KG1 (cell line): ENCODE measurements at regions not wholly inside any gene's neighbourhood (a gene's known extent, or its start where the extent isn't known, plus 50 kb on each side); places are given as distances from the start of the nearest gene placed in this dataset.
"Not testable (repeated sequence)": the region's sequence is repeated elsewhere in the genome, so short reads cannot be mapped to it uniquely, and the experiment has no call there.

Source experiments
- DNase-seq: peaks from one replicate; lab custom pipeline; 2025; lab: John Stamatoyannopoulos, UW

GRCh38 chr4:137956256-137956655 is 285.9 kb downstream of the SLC7A11 start:
- DNase-seq = no peak

- no peak for DNase-seq
Observed at GRCh38 chr4:137955595-137955994, 286.6 kb downstream of the SLC7A11 start.

DNA sequence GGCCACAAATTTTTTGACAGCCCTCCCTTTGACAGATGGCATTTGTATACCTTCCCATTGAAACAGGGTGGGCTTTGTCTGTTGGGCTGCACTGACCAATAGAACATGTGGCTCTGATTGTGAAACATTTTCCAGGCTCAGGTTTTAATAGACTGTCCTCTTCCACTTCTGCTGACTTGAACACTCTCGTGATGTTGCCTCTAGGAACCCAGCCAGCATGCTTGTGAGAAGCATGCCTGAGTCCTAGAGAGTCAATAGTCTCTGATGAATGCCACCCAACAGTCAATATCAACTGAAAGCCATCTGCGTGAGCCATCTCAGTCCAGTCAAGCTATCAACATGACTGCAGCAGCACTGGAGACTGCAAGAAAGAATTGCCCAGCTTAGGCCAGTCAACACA is 290.0 kb downstream of the SLC7A11 start:
- DNase-seq = no peak

DNA sequence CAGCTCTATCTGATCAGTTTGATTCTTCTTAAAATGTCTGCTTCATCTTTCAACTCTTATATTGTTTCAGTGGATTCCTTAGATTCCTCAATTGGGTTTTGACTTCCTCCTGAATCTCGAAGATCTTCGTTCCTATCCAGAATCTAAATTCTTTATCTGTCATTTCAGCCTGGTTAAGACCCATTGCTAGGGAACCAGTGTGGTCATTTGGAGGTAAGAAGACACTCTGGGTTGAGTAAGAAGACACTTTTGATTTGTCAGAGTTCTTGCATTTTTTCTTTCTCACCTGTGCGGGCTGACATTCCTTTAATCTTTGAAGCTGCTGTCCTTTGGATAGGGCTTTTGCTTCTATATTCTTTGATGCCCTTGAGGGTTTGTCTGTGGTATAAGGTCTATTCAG is 291.9 kb downstream of the SLC7A11 start:
- DNase-seq = no peak

- DNase-seq = no peak
Observed at GRCh38 chr4:137949746-137950145, 292.4 kb downstream of the SLC7A11 start.

DNA sequence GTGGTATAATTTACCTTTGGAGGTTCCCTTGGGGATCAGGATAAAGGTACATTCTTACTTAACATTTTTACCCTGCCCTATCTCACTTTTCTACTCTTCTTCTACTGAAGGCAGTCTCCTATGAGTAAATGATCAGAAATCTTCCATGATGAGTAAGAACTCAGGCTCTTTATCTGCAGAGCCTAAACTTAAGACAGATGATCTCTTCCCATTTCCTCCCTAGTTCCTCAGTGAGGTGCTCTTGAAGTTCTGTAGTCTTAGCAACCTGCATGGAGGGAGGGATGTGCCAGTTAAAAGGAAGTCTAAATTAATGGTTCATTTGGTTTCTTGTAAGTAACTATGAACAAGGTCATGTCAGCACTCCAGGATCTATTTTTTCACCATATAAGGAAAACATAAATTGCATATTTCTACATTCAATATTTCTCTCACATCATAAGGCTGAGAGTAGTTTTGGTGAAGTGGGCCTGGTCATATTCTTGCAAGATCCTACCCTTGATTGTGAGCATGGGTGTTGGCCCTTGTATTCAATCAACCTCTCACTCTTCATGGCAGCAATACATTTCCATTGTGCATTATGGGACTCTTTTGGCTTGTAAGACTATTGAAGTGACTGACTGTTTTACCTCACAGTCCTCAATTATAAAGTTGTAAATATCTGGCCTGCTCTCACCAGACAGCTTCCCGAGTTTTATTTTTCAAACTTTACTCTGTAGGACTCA is 295.5 kb downstream of the SLC7A11 start:
- DNase-seq = no peak

DNA sequence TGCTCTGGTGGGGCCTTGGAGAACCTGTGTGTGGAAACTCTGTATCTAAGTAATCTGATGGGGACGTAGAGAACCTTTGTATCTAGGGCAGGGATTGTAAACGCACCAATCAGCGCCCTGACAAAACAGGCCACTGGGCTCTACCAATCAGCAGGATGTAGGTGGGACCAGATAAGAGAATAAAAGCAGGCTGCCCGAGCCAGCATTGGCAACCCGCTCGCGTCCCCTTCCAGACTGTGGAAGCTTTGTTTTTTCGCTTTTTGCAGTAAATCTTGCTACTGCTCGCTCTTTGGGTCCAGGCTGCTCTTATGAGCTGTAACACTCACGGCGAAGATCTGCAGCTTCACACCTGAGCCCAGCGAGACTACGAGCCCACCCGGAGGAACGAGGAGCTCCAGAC is 299.3 kb downstream of the SLC7A11 start:
- DNase-seq = not testable (repeated sequence)

DNA sequence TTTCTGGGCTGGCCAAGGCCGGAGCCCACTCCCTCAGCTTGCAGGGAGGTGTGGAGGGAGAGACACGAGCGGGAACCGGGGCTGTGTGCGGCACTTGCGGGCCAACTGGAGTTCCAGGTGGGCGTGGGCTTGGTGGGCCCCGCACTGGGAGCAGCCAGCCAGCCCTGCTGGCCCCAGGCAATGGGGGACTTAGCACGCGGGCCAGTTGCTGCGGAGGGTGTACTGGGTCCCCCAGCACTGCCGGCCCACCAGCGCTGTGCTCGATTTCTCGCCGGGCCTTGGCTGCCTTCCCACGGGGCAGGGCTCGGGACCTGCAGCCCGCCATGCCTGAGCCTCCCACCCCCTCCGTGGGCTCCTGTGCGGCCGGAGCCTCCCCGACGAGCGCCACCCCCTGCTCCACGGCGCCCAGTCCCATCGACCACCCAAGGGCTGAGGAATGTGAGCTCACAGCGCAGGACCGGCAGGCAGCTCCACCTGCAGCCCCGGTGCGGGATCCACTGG is 300.1 kb downstream of the SLC7A11 start:
- not testable (repeated sequence) for DNase-seq

DNA sequence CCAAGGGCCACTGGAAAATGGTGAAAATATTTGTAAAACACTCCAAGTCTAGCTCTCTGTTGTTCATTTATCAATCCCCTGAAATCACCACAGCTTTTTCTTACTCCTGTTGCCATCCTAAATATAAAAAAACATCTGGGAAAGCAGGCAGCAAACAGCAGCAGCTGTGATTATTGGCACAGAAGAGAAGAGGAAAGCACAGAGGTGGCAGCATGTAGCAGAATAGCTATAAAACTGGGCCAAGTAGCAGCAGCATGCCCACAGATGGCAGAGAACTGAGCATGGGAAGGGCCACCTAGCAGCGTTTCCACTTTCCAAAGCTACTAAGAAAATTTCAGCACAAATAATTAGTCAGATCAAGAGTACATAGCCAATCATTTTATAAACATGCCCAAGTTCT is 307.2 kb downstream of the SLC7A11 start:
- no peak for DNase-seq

DNA sequence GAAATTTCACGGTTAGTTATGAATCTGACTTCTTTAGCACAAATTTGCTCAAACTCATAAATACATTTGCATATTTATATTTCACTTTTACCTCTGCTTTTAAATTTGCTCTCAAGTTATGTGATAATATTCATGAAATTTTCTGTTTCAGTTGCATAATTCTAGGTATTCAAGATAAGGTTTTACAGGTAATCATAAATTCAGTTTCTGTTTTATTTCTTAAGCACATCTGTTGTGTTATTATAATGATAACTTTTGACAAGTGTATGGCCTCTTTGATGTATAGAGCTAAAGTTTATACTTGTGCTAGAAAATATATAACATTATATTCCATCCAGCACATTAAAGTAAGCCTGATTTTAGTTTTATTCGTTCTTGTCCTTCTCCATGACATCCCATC is 308.1 kb downstream of the SLC7A11 start:
- no peak for DNase-seq

DNA sequence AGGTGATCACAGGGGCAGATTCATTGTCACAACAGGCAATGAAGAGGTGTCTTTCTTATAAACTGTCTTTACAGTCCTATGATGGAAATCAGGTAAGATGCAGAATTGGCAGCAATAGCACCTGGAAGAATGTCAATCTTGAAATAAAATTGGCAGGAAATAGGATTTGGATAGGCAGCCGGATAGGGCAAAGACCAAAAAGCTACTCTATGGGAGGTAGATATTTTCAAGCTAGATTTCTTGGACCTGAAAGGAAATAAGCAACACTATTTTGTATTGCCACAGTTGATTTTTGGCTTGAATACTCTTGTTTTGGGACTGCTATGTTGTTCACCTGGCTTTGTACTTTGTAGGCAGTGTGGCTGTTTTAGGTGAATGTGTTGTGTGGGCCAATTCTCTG is 314.2 kb downstream of the SLC7A11 start:
- no peak for DNase-seq

DNA sequence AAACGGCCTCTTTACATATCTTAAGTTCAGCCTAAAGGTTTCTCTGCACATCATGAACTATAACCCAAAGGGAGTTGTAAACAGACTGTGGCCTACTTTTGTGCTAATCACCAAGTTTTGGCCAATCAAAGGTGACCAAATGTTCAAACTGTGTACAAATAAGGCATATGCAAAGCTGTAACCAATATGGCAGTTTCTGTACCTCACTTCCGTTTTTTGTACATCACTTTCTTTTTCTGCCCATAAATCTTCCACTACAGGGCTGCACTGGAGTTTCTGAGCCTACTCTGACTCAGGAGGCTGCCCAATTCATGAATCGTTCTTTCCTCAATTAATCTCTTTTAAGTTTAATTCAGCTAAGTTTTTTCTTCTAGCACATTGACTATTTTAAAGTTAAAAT is 318.7 kb downstream of the SLC7A11 start:
- no peak for DNase-seq

DNA sequence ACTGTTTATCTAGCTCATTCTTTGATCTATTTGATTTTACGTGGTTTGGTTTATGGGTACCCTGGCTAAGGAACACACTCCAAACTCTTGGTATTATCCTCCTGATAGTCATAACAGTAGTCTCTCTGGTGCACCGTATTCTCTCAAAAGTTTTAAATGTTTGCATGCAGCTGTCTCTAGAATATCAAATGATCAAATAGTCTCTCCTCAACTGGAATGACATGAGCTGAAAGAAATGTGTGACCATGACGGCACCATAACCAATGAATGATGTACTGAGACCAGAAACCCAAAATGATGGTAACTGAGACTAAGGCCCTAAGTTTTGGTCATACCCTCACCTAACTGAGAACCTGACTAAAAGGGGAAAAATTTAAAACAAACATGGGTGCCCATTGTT is 319.4 kb downstream of the SLC7A11 start:
- DNase-seq = no peak

DNA sequence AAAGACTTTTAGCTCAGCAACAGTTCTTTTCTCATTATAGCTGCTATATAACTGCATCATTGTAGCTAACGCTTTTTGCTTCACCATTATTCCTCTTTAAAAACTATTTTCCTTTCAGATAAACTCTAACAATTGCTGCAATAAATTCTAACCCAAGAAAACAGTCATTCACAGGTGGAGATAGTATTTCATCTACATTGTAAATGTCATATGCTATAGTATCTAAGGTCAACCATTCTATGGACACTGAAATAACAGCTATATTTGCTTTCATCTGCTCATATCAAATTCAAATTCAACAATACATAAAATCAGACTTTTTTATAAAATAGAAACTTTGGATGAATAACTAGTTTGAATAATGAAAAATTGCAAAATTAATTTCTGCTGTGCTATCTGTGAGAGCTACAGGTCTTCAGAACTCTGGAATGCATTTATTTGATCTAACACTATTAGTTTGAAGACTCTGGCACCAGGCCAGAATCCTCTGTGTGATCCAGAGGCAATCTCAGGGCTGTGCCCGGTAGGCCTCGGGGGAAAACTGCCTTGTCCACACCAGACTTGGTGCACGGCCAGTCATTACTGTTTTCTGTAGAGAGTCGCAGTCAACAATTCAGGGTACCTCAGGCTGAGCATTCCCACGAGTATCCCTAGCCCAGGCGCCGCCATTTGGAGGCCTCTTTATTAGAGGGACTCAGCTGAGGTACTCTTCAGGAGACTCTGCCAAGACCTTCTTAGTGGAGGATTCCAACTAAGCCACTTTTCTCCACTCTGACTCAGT is 332.4 kb downstream of the SLC7A11 start:
- no peak for DNase-seq

DNA sequence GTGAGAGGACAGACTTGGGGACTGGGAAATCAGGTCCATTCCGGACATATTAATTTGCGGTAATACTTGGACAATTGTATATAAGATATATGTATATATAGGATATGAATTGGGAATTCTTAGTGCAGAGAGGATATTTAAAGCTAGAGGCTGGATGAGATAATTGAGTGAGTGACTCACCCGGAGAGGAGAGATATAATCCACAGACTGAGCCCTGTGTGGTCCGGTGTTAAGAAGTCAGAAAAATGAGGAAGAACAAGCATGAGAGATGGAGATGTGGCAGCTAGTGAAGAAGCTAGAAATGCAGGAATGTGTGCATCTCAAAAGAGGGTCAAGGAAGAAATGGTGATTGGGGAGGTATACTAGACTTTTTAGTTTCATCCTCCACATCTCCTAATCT is 336.2 kb downstream of the SLC7A11 start:
- no peak for DNase-seq

GRCh38 chr4:137901114-137901513 is 341.0 kb downstream of the SLC7A11 start:
- DNase-seq = no peak

DNA sequence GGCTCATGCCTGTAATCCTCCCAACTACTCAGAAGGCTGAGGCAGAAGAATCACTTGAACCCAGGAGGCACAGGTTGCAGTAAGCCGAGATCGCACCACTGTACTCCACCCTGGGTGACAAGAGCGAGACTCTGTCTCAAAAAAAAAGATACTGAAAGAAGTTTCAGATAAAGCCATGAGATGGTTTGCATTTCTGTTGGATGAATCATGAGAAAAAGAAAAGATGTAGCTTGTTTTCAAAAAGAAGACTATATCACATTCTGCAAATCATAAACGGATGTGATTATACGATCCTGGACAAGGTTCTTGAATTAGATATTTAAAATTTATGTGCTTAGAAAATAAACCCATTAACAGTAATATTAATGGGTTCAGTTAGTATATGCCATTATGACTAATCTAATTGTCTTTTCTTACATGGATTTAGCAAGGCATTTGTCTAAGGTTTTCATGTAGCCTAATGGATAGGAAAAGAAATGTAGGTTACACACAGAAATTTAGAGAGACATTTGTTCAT is 345.9 kb downstream of the SLC7A11 start:
- no peak for DNase-seq

- not testable (repeated sequence) for DNase-seq
Observed at GRCh38 chr4:137895515-137895914, 346.6 kb downstream of the SLC7A11 start.

GRCh38 chr4:137892134-137892533 is 350.0 kb downstream of the SLC7A11 start:
- DNase-seq = no peak

DNA sequence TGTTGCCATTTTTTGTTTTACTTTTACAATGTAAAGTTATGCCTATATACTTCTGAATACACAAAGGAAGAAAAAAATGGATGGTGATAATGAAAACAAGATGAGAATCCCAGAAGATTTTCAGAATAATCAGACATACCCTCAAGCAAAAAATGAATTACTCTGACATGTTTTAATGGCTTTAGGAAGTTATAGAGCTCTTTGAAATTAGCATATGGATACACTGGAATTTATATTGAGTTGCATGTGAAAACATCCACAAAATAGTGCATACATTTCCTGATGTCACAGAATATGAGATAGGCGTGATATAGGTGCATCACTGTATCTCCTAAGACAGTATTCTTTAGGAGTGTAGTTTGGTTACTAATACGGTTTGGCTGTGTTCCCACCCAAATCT is 351.3 kb downstream of the SLC7A11 start:
- no peak for DNase-seq

DNA sequence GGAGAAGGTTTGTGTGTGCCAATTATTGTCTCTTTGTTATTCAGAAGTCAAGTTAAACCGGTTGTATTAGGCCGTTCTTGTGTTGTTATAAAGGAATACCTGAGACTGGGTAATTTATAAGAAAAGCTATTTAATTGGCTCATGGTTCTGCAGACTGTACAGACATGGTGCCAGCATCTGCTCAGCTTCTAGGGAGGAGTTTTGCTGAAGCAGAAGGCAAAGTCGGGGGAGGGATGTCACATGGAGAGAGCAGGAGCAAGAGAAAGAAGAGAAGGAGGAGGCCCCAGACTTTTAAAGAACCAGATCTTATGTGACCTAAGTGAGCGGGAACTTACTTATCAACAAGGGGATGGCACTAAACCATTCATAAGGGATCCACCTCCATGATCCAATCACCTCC is 349.3 kb upstream of the PCDH18 start:
- DNase-seq = no peak

GRCh38 chr4:137868067-137868466 is 335.8 kb upstream of the PCDH18 start:
- not testable (repeated sequence) for DNase-seq

GRCh38 chr4:137866671-137867070 is 334.4 kb upstream of the PCDH18 start:
- no peak for DNase-seq
